OCI-LY3 (cell line): ENCODE measurements at regions not wholly inside any gene's neighbourhood (a gene's known extent, or its start where the extent isn't known, plus 50 kb on each side); places are given as distances from the start of the nearest gene placed in this dataset.

Experiments
- CTCF ChIP-seq: fragments of 200-600, 300-600 bp; sonication (generic); IDR thresholded peaks from 2 replicates; pipeline ENCODE4 v1.5.1; 2014; ENCODE audit warnings: antibody characterized with exemption, low read length, low read depth
- EZH2phosphoT487 ChIP-seq: fragments of 200-600 bp; shearing (Covaris generic); IDR thresholded peaks from 2 replicates; pipeline ENCODE4 v1.6.1; 2018; ENCODE audit warnings: antibody characterized with exemption, mixed run types, low read depth

GRCh38 chr5:4553978-4554377, 586.2 kb upstream of the ADAMTS16 start:
- no peak for TF ChIP-seq CTCF
- TF ChIP-seq EZH2phosphoT487: no peak
